T47D (cell line): ENCODE measurements at regions not wholly inside any gene's neighbourhood (a gene's known extent, or its start where the extent isn't known, plus 50 kb on each side); places are given as distances from the start of the nearest gene placed in this dataset.
"Not testable (repeated sequence)": the region's sequence is repeated elsewhere in the genome, so short reads cannot be mapped to it uniquely, and the experiment has no call there.

ENCODE experiments used
- DNase-seq, 2 experiments: peaks; one replicate each; pipeline versions ENCODE4 v3.0.0 to v3.0.0-alpha.2; 2011 to 2012; ENCODE audit warnings: low read depth in 1 of 2, low spot score in 1 of 2
- JUND ChIP-seq: IDR thresholded peaks from 2 replicates; pipeline ENCODE4 v1.6.1; 2012; ENCODE audit warnings: low read depth
- in situ Hi-C: cut with HindIII; loops from 2 replicates; pipeline ENCODE4 v1.10.0; 2016; ENCODE audit warnings: low sequenced_read_pairs, low pct_unique_long_range_greater_than_20kb

- in situ Hi-C loops = no loop called here
- peak; percentile 13 to 42 for DNase-seq
- TF ChIP-seq JUND = no peak
These were observed 65.8 kb downstream of the MTX3 start for GRCh38 chr5:79924936-79925893.

- DNase-seq = no peak
- in situ Hi-C loops = no loop called here
- TF ChIP-seq JUND = no peak
These were observed 67.6 kb downstream of the MTX3 start for GRCh38 chr5:79923431-79923830.

GRCh38 chr5:79922626-79923025, 68.4 kb downstream of the MTX3 start:
- in situ Hi-C loops = no loop called here
- DNase-seq = no peak
- TF ChIP-seq JUND = no peak

GRCh38 chr5:79907452-79907851, 83.6 kb downstream of the MTX3 start:
- DNase-seq, in situ Hi-C loops: not testable (repeated sequence)

- in situ Hi-C loops, DNase-seq: not testable (repeated sequence)
These were observed 88.5 kb downstream of the MTX3 start for GRCh38 chr5:79902571-79902970.

- no peak for TF ChIP-seq JUND
- no peak for DNase-seq
- in situ Hi-C loops = no loop called here
These were observed 89.4 kb downstream of the MTX3 start for GRCh38 chr5:79901631-79902030.

- no peak for TF ChIP-seq JUND
- in situ Hi-C loops = no loop called here
- no peak for DNase-seq
These were observed 92.5 kb downstream of the MTX3 start for GRCh38 chr5:79898611-79899010.

GRCh38 chr5:79893976-79894375, 97.1 kb downstream of the MTX3 start:
- no peak for DNase-seq
- TF ChIP-seq JUND = no peak
- in situ Hi-C loops = no loop called here

- in situ Hi-C loops = no loop called here
- no peak for DNase-seq
- TF ChIP-seq JUND = no peak
These were observed 97.6 kb downstream of the MTX3 start for GRCh38 chr5:79893485-79893884.

GRCh38 chr5:79890930-79891249, 100.2 kb downstream of the MTX3 start:
- no peak for DNase-seq
- no peak for TF ChIP-seq JUND
- in situ Hi-C loops = no loop called here

- in situ Hi-C loops = no loop called here
- TF ChIP-seq JUND = no peak
- DNase-seq = no peak
These were observed 100.7 kb downstream of the MTX3 start for GRCh38 chr5:79890119-79890929.

GRCh38 chr5:79888643-79889042, 102.4 kb downstream of the MTX3 start:
- no peak for DNase-seq
- in situ Hi-C loops = no loop called here

More at GRCh38 chr5:79888643-79889042, 102.4 kb downstream of the MTX3 start:
- no peak for TF ChIP-seq JUND
